Right renal pelvis (tissue), 4 donors: ENCODE measurements at regions not wholly inside any gene's neighbourhood (a gene's known extent, or its start where the extent isn't known, plus 50 kb on each side); places are given as distances from the start of the nearest gene placed in this dataset.
"Not testable (repeated sequence)": the region's sequence is repeated elsewhere in the genome, so short reads cannot be mapped to it uniquely, and the experiment has no call there.

Source experiments
- DNase-seq, 4 donors: peaks; one replicate each; pipeline ENCODE4 v3.0.0-alpha.2; 2013; ENCODE audit warnings: low read depth in 4 of 4, low spot score in 3 of 4, missing footprints in 1 of 4

DNA sequence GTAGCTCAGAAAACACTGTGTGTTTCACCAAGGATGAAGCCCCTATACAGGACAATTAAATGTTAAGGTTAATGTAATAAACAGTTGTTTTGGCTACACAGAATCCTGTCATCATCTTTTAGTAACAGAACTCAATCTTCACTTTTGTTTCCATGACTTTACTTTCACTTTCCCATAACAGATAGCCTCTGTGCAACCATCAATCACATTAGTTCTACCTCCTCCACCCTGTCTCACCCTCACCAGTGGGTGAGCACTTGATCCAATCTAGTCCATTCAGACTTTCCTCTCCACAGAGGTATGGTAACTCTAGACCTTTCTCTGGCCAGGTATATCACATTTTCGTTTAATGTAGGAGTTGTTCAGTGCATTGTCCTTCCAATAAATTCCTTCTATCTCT, 1018.5 kb downstream of the ADGRL2 start:
- DNase-seq: no peak

DNA sequence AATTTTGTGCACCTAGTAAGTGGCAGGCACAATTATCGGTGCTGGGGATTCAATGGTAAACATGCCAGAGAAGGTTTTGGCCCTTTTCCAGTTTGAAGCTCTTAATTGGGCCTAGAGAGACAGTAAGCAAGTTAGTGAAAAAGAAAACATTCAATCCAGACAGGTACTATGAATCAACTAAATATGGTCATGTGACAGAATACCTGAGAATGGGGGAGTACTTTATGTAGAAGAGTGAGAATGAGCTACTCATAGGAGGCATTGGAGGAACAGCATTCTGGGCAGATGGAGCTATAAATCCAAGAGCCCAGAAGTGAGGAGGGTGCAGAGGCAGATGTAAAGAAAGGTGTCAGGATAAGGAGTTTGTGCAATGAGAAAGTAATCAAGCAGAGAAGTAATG, 1017.9 kb downstream of the ADGRL2 start:
- no peak for DNase-seq

DNA sequence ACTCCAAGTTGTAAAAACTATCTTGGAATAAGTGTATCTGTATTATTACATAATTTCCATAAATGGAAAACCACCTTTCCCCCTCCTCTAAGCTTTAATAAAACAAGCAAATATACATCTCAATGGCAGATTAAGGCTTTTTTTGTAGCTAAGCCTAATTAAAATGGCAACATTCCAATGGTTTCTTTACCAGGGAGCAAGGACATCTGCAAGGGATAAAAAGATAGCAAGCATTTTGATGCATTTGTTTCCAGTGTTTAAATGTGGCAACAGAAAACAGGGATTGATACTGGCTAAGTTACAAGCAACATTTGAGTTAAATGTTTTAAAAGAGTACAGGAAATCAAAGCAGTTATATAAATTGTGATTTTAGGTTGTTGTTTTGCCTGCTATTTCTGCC, 1012.7 kb downstream of the ADGRL2 start:
- DNase-seq: no peak

DNA sequence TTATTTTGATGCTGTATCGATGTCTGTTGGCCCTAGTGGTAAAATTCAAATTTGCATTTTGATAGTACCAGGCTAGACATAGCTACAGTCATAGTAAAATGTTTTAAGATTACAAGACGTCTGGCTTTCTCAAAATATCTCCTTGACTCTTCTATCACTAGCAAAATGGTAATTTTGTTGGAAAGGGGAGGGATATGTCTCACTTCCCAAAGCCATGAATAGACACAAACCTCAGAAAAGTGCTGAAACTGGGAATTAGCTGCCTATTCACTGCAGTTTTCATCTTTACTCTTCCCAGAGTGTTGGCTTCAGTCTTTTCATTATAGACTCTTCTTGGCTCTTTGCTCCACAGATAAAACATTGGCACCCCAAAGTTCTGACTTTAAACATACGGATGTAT, 1009.9 kb downstream of the ADGRL2 start:
- no peak for DNase-seq

DNA sequence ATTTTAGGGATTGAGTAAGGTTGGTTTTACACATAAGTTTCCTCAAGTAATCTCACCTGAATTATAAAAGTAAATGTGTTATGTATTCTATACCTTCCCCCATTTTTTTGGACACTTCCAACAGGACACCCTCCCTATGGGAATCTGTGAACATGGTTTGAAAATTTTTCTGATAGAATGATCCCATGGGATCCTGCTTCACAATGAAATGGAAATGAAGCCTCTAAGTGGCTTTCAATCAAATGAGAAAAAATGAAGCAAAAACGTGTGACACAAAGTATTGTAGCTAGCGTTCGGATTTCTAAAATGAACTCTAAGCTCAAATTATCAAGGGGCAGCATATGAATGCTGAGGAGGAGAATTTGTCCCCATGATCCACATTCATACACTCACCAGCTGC, 1006.8 kb downstream of the ADGRL2 start:
- no peak for DNase-seq

DNA sequence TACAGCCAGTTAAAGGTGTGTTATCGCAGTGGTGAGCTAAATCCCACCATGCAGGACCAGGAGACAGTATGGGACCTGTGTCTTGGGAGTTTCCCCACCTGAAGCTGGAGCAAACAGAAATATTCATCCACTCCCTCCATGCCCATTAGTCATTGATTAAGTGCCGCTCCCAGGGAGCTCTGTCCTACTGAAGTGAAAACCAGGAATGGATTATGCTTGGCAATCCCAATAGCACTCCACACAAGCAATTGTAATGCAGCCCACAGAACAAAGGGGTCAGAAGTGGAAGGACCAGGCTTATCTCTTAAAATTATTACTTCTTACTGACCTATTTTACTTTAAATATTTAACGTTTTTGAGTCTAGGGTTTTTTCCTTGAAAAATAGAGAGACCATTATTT, 1005.4 kb downstream of the ADGRL2 start:
- no peak for DNase-seq

DNA sequence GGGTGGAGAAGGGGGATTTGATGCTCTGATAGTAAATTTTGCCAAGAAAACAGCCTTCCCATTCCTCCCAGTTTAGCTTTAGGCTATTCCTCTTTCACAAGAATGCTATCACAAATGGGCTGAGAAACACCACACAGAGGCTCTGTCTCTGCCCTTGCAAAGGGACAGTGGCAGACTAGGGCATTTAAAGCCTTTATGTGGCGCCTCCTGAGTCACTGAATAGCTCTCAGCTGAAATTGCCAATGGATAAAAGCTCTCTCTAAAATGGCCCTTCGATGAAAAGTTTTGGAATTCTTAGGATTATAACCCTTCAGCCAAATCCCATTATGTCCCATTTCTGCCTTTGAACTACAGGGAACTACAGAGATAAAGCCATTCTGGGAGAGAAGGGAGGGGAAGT, 1000.4 kb downstream of the ADGRL2 start:
- no peak for DNase-seq

DNA sequence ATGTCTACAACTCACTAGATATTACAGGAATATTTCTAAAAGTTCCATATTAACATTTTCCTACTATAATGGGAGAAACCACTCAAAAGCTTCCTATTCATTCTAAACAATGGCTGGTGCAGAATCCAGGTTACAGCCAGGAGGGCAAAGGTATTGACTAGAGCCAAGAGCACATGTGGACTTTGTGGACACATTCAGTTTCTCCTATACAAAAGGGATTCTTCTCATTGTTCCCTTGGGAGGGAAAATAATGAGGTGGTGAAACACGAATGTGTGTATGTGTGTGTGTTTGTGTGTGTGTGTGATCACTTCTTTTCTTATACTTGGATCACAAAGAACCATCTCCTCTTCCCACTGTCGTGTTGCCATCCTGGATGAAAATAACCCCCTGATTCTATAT, 1000.0 kb downstream of the ADGRL2 start:
- no peak for DNase-seq

DNA sequence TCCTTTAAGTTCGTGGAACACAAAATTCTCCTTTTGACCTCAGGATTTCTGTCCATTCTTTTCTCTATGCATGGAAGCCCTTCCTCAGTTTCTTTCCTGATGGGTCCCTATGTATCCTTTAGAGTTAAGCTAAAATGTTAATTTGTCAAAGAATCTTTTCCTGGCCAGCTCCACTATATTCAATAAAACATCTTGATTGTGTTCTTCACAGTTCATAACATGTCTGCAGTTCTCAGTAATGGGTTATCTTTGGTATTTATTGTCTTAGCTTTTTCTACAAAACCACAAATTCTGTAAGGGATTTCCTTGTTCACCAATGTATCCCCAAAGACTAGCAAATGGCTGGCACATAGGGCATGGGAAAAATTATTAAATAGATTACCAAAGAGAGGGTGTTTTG, 998.5 kb downstream of the ADGRL2 start:
- no peak for DNase-seq

DNA sequence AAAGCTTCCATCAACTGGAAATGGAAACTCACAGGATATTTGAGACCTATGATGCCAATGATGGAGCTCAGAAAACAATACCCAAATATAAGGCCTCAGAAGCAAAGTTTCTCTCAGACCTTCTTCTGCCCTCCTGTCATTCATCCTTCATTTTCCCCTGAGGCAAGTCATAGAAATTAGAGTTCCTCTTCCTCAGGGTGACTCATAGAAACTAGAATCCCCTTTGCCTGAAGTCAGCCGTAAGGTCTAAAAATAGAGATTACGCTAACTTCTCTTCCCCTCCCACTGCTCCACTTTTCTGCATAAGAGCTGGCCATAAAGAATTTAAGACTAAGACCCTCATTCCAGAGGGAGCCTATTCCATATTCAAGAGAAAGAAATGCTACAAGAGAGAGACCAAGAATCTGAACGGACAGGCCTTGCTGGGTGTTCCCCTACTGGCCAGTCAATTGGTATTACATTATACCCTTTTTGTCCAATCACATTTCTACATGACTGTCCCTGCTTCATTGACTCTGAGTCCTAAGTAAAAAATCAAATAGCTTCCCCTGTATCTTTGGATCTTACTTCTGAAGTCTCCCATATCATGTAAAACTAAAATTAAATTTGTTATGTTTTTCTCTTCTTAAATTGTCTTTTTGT, 994.9 kb downstream of the ADGRL2 start:
- DNase-seq: no peak

DNA sequence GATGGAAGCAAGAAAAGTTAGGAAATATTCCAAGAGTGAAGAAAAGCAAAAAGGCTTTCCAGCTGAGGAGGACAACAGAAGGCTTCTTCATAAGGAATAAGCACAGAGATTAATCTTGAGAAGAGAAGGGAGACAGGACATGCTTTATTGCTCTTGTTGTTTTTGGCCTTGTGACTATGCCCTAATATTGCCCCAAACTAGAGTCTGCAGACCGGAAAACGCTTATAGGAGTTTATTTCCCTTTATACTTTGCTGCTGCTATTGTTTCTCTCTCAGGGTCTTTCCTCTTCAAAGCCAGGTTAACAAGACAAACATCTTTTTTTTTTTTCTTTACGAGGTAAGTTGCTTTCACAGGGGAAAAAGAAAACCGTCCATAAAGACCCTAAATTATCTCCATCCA, 991.4 kb downstream of the ADGRL2 start:
- DNase-seq: no peak

DNA sequence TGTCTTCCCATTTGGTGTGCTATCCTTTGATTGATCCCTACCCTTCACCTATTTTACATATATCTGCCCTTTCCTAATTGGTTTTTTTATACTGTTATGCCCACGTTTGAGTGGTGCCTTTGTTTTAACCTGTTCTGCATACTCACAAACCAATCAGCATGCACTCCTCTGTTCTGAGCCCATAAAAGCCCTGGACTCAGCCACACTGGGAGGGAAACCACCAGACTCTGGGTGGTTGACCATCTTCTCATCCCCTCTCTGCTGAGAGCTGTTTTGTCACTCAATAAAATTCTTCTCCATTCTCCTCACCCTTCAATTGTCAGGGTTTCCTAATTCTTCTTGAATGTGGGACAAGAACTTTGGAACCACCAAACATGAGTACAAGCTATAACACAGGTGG, 989.8 kb downstream of the ADGRL2 start:
- no peak for DNase-seq

DNA sequence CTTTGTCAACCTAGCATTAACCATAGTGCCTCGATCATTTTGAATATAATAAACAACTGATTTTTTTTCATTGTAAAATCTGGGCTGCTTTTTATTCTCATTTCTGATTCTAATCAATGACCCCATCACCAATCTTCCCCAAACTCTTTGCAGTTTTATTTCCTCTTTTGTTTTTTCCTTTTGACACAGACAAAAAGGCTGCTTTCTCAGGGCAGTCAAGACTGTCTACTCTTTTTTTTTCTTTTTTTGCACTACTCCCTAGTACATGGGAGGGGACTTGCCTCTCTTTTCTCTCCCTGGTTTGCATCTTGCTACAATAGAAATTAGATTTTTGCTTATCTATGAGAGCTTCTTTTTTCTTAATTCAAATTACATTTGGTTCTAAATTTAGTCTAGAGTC, 987.9 kb downstream of the ADGRL2 start:
- DNase-seq: no peak

DNA sequence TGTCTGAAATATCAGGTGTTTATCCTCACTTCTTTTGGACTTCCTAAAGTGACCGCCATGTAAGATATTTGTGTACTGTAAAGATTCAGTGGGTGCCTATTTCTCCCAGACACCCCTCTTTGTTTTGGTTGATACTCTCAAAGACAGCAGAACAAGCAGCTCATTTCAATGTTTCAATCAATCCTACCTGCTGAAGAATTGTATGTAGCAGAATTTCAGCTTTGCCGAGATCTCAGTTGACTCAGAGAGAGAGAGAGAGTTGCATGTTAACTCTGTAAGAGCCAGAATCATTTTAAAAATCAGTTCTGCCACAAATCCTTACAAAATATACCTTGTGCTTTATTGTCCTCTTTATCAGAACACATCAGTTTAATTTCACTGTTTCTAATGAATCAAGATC, 987.3 kb downstream of the ADGRL2 start:
- no peak for DNase-seq

DNA sequence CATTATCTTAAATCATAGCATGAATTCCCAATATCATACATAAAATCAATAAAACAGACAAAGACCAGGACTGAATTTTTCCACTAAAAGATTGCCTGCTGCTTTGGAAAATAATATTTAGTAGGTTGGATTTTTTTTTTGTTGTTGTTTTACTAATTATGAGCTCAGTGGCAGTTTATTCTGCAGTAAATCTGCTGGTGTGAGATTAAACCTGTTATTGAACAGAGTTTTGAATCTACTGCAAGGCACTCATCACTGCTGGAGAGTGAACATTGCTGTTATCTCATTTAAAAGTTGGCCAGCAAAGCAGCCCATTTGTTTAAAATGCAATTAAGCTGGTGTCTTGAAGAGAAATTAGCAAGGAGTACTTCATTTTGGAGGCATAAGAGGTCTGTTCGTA, 986.1 kb downstream of the ADGRL2 start:
- DNase-seq: no peak

DNA sequence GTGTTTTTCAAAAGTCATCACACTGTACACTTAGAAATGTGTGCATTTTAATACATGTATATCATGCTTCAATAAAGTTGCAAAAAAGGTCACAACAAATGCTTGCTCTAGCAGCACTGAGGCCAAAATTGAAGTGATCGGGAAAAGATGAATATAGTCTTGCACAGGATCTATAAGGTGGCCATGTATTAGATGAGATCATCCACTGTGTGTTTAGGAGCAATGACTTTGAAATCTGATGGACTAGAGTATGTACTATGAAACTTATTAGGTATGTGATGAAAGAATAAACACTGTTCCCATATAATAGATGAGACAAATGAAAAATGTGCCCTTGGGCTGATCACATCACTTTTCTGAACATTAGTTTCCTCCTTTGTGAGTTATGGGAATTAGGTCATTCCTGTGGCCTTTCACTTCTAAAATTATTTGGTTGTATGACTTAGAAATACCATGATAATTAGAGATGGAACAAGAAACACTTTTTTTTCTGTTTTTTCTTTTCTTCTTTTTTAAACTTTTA, 984.6 kb downstream of the ADGRL2 start:
- DNase-seq: no peak

DNA sequence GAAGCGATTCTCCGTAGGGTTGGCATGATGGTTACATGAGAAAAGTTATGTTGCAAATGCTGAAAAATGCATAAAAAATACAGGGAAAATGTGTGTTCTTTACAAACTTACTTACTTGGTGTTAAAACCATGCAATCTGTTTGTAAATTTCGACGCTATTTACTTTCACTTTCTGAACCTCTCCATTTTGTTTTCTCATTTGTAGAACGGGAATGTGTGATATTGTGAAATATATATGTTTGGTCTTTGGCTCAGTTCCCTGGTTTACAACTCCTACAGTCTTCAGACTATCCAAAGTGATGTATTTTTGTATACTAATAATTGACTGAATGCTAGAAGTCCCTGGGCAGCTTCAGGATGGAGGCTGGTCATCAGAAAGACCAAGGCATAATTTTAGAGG, 982.3 kb downstream of the ADGRL2 start:
- DNase-seq: no peak

DNA sequence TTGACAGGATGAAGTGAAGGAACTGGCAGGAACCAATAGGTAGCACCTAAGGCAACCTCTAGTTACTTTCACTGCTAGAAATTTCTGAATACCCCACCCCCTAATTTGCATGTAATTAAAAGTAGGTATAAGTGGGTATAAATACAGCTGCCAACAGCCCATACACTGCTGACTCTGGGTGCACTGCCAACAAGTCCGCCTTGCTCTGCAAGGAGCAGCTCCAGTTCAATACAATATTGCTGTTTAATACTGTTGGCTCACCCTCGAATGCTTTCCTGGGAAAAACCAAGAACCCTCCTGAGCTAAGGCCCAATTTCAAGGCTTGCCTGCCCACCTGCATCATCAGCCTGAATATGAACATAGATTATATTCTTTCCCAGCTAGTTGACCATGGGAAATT, 981.9 kb downstream of the ADGRL2 start:
- no peak for DNase-seq

DNA sequence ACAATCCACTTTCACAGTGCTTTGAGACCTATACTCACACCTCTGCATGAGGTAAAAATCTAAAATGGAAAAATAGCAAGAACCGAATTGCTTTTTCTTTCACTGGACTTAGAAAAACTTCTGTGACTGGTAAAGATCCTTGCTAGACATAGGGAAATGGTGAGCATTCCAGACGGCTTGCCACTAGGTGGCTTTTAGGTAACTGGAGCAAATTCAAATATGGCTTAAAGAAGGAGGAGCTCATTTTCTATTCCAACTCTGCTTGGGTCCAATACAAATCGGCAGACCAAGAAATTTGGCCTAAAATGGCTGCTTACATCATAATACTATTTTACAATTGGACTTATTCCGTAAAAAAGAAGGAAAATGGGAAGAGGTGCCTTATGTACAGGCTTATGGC, 977.9 kb downstream of the ADGRL2 start:
- no peak for DNase-seq

DNA sequence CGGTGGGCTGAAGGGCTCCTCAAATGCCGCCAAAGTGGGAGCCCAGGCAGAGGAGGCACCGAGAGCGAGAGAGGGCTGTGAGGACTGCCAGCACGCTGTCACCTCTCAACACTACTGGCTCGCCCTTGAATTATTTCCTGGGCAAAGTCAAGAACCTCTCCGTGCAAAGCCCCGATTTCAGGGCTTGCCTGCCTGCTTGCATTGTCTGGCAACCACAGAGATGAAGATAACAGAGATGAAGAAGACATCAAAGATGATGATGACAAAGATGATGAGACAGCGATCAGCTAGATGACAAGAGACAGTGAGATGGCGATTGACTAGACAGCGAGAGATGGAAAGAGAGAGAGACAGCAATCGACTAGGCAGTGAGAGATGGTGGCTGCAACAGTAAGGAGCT, 976.5 kb downstream of the ADGRL2 start:
- no peak for DNase-seq

DNA sequence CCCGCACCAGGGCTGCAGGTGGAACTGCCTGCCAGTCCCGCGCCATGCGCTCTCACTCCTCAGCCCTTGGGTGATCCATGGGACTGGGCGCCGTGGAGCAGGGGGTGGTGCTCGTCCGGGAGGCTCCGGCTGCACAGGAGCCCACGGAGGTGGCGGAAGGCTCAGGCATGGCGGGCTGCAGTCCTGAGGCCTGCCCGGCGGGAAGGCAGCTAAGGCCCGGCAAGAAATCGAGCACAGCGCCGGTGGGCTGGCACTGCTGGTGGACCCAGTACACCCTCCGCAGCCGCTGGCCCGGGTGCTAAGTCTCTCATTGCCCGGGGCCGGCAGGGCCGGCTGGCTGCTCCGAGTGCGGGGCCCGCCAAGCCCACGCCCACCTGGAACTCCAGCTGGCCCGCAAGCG, 976.0 kb downstream of the ADGRL2 start:
- DNase-seq: not testable (repeated sequence)

DNA sequence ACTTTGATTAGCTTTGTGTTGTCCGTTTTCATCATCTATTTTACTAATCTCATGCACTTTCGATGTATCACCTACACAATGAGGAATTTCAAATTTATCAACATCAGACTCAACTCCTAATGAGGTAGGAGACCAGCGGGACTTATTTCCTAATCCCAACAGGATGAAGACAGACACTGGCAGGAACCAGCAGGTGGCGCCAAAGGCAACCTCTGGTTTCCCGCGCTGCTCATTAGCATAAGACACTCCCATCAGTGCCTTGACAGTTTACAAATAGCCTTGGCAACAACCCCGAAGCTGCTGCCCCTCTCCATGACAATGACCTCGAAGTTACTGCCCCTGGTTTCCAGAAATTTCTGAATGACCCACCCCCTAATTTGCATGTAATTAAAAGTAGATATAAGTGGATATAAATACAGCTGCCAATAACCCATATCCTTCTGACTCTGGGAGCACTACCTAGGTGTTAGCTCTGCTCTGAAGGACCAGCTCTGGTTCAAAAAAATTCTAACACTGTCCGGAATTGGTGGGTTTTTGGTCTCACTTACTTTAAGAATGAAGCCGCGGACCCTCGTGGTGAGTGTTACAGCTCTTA, 974.8 kb downstream of the ADGRL2 start:
- peak in 2 of 4 donors; percentile 12 to 26 for DNase-seq
